Choroid plexus epithelial cell (primary cell): ENCODE measurements at regions not wholly inside any gene's neighbourhood (a gene's known extent, or its start where the extent isn't known, plus 50 kb on each side); places are given as distances from the start of the nearest gene placed in this dataset.

Experiments used
- DNase-seq: peaks from one replicate; pipeline ENCODE4 v3.0.0-alpha.2; 2010; ENCODE audit warnings: low read depth
- H3K4me3 ChIP-seq: 2 replicates; pipeline ENCODE4 v1.5.1; 2011; ENCODE audit warnings: low read depth, mild to moderate bottlenecking, control low read depth, low read length, moderate library complexity
- TF ChIP-seq, protein P1 (sequence below): conservative IDR thresholded peaks from 2 replicates; pipeline ENCODE4 v1.5.1; 2011; ENCODE audit warnings: low read depth, mild to moderate bottlenecking, control low read depth, inconsistent platforms, low read length, moderate library complexity

DNA sequence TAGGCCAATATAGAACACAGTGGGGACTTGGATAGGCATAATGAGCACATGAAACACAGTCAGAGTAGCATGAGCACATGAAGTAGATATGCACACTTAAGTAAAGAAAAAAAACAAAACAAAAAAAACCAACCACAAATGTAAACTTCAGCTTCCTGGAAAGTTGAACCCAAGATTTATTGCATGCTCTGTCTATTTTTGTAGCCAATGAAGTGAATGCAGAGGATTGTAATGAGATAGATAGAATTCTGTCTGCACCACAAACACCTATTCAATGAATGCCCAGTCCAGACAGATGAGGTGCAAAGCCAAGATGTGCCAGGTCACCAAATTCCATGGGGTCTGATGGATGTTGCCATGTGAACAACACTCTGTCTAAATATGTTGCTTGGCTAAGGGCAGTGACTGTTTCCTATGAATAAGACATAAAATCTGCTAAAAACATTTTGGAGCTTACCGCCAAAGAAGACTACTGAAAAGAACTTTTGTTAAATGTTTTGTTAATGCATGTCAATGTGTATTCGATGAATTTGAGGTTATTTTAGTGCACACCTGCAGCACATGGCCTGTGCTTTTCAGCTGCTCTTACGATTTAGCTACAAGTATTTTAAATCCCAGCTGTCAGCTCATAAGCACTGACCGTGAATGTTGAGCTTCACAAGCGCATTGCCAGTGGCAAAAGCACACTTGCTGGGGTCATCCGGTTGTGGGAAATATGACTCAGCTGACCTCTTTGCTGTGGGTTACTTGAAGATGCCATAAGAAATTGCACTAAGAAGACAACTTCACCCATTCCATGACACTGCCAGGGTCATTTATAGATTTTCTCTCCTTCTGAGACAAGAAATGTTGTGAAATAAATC lies 374.8 kb upstream of the GNPDA2 start:
- peak; percentile 41 for DNase-seq
- TF ChIP-seq, protein P1, sequence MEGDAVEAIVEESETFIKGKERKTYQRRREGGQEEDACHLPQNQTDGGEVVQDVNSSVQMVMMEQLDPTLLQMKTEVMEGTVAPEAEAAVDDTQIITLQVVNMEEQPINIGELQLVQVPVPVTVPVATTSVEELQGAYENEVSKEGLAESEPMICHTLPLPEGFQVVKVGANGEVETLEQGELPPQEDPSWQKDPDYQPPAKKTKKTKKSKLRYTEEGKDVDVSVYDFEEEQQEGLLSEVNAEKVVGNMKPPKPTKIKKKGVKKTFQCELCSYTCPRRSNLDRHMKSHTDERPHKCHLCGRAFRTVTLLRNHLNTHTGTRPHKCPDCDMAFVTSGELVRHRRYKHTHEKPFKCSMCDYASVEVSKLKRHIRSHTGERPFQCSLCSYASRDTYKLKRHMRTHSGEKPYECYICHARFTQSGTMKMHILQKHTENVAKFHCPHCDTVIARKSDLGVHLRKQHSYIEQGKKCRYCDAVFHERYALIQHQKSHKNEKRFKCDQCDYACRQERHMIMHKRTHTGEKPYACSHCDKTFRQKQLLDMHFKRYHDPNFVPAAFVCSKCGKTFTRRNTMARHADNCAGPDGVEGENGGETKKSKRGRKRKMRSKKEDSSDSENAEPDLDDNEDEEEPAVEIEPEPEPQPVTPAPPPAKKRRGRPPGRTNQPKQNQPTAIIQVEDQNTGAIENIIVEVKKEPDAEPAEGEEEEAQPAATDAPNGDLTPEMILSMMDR, result no peak
- H3K4me3 ChIP-seq, result no peak overlapping the region

DNA sequence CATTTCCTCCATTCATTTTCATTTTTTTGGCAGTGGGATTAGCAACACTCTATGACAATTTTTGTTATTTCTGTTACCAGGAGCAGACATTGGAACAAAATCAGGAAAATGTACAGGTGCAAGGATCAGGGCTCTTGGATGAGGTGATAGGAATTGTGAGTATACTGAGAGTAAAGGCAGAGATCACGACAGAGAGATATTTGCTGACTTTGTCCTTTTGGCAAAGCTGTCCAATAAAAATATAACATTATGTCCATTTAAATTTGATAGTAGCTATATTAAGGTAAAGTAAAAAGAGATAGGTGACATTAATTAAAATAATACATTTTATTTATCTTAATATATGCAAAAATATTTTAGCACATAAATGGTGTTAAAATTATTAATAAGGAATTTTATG lies 373.1 kb upstream of the GNPDA2 start:
- no peak overlapping the region for H3K4me3 ChIP-seq
- TF ChIP-seq, protein P1, result no peak
- DNase-seq, result no peak

DNA sequence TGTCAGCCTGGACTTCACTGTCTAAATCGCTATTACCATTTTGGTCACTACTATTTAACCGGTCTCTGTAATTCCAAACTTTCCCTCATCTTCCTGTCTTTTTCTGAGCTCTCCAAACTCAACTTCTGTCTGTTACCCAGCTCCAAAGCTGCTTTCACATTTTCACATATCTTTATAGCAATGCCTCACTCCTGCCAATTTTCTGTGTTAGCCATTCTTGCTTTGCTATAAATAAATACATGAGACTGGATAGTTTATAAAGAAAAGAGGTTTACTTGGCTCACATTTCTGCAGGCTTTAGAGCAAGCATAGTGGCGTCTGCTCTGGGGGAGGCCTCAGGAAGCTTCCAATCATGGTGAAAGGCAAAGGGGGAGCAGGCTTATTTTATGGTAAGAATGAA lies 368.3 kb upstream of the GNPDA2 start:
- H3K4me3 ChIP-seq, result no peak overlapping the region
- DNase-seq, result peak; percentile 8
- TF ChIP-seq, protein P1, result no peak

DNA sequence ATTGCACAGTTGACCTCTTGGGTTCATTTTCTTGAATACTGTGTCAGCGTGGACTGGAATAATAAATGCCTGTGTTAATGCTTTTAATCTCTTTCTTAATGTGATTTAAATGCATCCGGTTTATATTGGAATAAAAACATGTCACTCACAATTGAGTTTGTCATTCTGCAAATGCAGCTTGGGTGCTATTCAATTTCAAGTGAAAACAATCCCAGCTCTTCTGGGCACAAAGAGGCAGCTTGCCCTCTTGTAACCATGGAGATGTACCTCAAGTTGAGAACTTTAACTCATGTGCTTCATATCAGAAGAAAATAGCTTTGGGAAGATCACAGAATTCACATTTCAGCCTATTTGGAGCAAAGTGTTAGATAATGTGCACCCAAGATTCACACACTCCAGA lies 355.7 kb upstream of the GNPDA2 start:
- DNase-seq, result no peak
- H3K4me3 ChIP-seq, result no peak overlapping the region
- TF ChIP-seq, protein P1, result no peak

DNA sequence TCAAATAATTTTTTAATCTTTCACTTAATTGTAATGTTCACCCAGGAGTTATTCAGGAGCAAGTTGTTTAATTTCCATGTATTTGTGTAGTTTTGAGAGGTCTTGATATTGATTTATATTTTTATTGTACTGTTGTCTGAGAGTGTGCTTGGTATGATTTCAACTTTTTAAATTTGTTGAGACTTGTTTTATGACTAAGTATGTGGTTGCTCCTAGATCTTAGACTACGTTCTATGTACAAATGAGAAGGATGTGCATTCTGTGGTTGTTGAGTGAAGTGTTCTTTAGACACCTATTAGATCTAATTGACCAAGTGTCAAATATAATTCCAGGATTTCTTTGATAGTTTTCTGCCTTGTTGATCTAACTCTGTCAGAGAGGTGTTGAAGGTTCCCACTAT lies 353.3 kb upstream of the GNPDA2 start:
- DNase-seq, result no peak
- H3K4me3 ChIP-seq, result no peak overlapping the region
- TF ChIP-seq, protein P1, result no peak

DNA sequence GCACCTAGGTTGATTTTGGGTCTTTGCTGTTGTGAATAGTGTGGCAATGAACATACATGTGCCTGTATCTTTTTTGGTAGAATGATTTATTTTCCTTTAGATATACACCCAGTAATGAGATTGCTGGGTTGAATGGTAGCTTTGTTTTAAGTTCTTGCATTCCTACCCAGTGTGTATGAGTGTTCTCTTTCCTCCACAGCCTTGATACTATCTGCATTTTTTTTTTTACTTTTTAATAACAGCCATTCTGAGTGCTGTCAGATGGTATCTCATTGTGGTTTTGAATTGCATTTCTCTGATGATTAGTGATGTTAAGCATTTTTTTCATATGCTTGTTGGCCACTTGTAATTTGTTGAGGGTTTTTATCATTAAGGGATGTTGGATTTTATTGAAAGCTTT lies 351.8 kb upstream of the GNPDA2 start:
- TF ChIP-seq, protein P1, result no peak
- H3K4me3 ChIP-seq, result no peak overlapping the region
- DNase-seq, result peak; percentile 37

DNA sequence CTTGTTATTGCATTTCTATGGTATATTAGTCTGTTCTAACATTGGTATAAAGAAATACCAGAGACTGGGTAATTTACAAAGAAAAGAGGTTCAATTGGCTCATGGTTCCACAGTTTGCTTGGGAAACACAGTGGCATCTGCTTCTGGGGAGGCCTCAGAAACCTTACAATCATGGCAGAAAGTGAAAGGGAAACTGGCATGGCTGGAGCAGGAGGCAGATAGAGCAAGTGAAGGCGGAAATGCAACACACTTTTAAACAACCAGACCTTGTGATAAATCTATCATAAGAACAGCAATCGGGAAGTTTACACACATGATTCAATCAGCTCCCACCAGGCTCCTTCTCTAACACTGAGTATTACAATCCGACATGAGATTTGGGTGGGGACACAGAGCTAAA lies 346.6 kb upstream of the GNPDA2 start:
- no peak overlapping the region for H3K4me3 ChIP-seq
- no peak for DNase-seq
- TF ChIP-seq, protein P1, result no peak
